ENCODE measurements at regions not wholly inside any gene's neighbourhood (a gene's known extent, or its start where the extent isn't known, plus 50 kb on each side); places are given as distances from the start of the nearest gene placed in this dataset.

DNA sequence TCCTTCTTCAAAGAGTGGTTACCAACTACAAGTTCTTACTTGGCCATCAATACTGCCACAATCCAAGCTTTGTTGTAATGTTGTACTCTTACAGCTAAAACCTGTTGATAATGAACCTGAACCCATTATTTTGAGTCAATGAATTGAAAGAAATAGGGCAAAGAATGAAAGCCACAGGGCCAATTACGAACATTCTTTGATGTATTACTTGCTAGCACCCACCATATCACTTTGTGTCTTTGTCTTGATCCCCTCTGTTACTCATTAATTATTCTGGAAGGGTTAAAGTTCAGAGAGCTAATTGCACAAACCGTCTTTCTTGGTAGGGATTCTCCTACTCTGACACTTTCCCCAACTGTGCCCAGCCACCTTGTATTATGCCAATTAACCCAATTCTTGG, 53.2 kb upstream of the TFEC start:
- no peak for DNase-seq
- intact Hi-C loops (cut with DNase I) = no loop called here

DNA sequence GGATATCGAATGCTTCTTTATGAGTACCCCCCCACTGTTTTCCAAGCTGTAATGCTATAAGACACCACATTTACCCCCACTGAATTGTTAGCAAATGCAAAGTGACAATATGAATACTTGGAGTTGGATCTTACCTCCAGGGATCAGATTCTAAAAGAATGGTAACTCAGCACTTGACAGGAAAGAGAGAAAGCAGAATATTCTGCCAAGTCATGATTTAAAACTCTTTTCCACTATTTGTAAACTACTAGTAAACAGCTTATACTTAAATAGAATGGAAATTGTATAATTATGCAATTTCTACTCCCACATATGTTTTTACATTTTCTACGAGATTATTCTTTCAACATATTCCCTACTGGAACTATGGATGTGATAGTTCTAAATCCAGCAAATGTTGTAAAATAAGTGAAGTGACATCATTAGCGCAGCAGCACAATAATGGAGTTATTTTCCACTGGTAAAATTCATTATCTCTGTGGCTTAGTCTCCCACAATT, 56.0 kb upstream of the TFEC start:
- ATAC-seq (no peak), DNase-seq (no peak)
- intact Hi-C loops (cut with DNase I) = no loop called here

More for the DNA sequence above, 53.2 kb upstream of the TFEC start:
- ATAC-seq = no peak

DNA sequence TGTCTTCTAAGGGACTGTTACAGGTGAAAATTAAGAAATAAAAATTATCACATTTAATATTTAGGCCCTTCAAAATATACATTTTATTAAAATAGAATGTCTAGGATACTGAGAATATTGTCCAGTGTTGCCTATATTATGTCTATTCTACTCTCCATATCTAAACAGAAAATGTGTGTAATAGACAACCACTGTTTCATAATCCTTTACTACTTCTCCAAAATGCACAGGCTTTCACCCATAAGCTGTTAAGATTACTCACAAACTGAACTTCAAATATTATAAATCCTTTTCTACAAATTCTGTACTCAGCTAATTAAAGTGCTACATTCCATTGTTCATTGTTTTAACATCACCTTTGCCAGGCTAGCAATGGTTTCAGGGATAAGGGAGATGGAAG, 56.7 kb upstream of the TFEC start:
- DNase-seq (no peak), ATAC-seq (no peak)
- intact Hi-C loops (cut with DNase I) = no loop called here

DNA sequence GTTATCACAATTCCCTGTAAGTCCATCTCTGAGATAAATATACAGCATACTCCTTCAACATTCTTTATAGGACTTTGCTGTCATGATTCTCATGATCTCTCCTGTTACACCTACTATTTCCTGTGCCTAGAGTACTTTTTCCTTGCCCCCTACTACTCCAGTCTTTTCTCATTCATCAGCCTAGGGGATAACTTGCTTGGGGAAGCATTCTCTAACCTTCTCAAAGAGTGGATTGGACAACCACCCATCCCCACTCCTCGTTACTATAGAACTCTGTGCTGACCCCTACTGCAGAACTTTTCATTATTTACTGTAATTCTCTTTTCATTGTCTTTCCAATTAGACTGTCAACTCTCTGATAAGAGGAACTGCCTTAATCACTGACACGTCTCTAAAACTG, 57.4 kb upstream of the TFEC start:
- ATAC-seq (no peak), DNase-seq (no peak)
- intact Hi-C loops (cut with DNase I) = no loop called here

DNA sequence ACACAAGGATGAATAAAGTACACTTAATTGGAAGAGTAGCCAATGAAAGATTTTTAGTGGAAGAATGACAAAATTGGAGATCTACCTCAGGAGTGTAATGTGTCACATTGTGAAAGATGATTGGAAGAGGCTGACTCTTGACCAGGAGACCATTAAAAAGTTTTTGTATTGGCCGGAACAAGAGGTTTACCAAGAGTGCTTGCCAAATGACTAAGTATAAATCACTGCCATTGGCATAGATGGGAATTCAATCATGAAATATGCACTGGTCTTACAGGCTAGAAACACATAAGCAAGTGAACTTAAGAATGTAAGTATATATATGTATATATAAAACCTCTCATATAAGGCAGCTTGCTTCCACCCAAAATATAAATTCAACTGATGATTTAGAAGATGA, 58.7 kb upstream of the TFEC start:
- intact Hi-C loops (cut with DNase I) = no loop called here
- no peak for ATAC-seq
- no peak for DNase-seq

DNA sequence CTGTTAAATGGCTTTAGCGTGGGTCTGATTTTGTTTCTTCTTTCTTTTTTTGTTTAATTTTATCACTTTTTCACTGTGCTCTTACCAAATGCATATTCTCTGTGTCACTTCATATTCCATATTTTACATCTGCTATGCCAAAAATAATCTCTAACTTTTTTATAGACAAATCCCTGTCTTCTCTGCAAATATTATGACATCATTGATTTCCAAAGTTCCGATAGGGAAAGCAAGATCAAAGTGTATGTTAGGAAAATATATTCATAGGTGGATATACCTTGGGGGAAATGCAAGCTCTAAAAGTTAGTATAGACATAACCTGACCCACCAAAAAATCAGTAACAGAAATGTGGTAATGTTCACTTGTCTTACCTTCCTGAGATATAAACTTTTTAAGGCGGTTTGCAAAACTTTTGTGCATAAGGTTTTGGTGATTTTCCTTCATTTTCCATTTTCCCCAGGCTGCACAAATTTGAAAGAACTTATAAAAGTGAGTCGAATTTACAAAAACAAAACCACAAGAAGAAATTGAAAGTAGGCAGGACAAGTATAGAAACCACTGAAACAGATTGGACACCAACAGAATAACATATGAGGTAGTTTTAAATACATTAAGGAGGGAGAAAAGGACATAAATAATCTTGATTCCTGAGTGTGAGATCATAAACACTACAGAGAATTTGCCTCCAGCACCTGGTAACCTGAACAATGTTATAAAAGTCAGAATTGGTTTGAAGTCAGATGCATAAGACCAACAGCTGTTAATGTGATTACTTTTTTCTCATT, 63.1 kb upstream of the TFEC start:
- intact Hi-C loops (cut with DNase I) = no loop called here
- ATAC-seq = no peak
- DNase-seq = no peak

DNA sequence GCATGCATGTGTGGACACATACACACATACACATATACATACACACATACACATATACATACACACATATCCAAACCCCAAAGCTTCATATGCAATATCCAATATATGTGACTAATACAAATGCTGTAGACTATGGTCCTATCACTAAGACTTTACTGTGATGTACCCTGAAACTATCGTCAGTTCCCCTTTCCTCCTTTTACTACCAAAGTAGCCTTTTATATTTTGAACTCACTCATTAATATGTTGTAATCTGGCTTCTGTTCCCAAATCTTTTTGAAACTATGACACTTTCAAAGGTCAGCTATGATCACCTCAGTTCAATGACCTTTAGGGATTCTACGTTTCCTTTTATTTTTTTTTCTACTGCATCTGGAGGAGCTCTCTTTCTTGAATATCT, 64.8 kb upstream of the TFEC start:
- intact Hi-C loops (cut with DNase I) = no loop called here
- no peak for DNase-seq
- ATAC-seq = no peak

DNA sequence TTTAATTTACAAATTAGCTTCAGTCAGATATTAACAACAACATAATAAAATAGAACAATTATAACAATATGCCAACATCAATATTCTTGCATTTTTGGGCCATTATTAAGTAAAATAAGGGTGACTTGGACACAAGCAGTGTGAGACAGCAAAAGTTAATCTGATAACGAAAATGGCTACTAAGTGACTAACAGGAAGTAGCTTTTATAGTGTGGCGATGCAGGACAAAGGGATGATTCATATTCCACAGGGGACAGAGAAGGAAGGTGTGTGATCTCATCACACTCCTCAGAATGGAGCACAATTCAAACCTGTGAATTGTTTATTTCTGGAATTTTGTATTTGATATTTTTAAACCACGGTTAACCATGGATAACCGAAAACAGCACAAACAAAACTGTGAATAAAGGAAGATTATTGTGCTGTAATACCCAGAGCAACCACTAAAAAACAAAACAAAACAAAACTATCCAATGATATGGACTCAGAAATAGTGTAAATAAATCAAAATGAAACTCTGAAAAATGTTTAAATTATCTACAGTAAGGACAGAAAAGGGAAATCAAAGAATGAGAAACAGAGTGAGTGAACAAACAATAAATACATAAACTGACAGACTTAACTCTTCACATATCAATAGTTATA, 66.9 kb upstream of the TFEC start:
- DNase-seq (no peak), ATAC-seq (no peak)
- intact Hi-C loops (cut with DNase I) = no loop called here

DNA sequence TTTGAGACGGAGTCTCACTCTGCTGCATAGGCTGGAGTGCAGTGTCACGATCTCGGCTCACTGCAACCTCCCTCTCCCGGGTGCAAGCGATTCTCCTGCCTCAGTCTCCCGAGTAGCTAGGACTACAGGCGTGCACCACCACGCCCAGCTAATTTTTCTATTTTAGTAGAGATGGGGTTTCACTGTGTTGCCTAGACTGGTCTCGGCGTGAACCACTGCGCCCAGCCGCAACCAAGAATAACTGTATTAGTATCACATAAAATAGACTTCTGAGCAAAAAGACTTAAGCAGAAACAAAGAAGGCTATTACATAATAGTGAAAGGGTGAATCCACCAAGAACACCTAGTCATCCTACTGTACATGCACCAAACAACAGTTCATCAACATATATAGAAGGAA, 67.6 kb upstream of the TFEC start:
- ATAC-seq (no peak), DNase-seq (no peak)
- intact Hi-C loops (cut with DNase I) = no loop called here

DNA sequence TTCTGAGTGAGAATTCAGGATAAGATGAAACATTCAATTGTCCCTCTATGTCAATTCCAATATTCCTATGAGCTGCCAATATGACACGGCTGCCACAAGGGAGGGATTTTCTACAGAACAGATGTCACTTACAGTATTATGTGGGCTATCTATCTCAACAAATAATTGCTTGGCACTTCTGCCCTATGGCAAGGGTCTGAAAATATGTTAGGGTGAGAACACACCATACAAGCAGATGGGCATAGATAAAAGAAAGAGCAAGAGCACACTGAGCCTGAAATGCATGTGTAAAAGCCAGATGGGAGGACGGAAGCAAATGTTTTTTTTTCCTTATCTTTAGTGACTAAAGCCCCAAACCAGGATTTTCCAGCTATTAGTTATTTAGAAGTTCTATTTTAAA, 70.1 kb upstream of the TFEC start:
- ATAC-seq = no peak
- intact Hi-C loops (cut with DNase I) = no loop called here
- no peak for DNase-seq

DNA sequence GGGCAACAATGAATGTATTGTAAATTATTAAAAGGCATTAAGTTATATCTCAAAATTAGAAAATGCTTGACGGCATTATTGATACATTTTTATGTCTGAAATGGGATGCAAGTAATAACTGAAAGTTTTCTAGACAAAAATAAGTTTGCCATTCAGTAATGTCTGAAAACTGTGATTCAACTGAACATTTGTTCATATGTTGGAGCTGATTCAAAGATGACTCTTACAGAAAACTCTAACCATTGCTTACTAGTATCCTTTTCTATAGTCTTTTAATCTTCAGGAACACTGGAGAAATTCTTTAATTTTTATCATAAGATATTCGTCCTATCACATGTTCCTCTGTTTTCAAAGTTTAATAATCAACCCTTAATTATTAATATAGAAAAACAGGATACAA, 71.1 kb upstream of the TFEC start:
- DNase-seq (no peak), ATAC-seq (no peak)
- intact Hi-C loops (cut with DNase I) = no loop called here

DNA sequence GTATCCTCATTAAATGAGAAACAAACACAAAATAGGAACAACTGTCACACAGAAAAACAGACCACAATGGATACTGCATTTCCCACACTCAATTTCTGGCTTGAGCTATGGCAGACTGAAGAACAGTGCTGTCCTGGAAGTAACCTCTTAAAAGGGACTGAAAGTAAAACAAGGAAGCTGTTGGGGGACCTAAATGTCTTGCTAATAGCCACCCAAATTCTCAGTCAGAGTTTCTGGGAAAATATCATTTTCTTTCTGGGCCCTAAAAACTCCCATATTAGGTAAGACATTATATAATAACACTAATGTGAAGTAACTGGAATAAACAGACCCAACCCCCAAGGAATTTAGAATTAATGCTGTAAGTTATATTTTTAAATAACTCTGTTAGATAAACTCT, 80.9 kb upstream of the TFEC start:
- no peak for ATAC-seq
- intact Hi-C loops (cut with DNase I) = no loop called here

DNA sequence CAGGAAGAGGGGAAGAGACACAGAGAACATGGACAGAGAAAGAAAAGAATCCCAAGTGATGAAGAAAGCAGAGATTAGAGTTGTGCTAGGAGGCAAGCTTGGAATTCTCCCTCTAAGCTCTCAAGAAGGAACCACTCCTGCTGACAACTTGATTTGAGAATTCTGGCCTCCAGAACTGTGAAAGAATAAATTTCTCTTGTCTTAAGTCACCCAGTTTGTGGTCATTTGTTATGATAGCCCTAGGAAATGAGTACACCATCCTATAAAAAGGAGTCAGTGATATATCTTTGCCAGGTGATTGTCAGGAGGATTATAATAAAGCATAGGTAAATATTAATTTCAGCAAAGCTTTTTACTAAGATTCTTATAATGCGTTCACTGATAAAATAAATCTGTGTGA, 82.7 kb upstream of the TFEC start:
- ATAC-seq (no peak), DNase-seq (no peak)
- intact Hi-C loops (cut with DNase I) = no loop called here

More for the DNA sequence above, 80.9 kb upstream of the TFEC start:
- no peak for DNase-seq

DNA sequence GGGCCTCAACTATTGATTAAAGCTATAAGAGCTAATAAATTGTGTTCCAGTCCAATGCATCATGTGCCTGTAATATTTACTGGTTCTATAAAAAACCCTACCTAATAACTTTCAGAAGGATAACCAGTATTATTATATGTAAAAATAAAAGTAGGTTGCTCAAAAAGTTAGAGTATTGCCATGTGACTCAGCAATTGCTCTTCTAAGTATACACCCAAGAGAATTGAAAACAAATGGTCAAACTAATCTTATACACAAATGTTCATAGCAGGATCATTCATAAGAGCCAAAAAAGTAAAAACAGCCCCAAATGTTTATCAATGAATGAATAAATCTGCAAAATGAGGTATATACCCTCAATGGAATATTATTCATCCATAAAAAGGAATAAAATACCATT, 89.5 kb upstream of the TES start:
- no peak for DNase-seq
- intact Hi-C loops (cut with DNase I) = no loop called here
- no peak for ATAC-seq

DNA sequence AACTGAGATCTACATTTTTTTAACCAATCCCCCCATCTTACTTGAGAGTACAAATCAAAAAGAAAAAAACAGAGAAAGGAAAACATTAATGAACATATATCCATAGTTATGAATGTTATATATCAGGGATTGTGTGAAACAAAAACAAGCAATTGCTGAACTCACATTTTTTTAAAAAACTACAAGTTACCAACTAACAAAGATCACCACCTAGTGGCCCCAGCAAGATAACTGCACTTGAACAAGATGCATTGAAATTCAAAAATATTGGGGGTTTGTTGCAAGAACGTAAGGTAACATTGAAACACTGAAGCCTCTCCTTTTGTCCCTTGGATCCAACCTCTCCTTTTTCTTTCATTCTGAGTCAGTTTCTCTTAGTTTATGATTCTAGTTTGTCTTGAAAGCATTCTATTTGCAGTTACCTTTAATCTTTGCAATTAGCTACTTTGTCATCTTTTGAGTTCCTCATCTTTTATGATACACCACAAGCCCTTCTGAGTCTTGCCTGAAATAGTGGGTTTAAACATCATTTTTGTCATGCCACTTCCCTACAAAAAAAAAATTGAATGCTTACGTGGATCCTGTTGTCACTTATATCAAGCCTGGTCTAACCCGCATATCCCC, 87.3 kb upstream of the TES start:
- DNase-seq (no peak), ATAC-seq (no peak)
- intact Hi-C loops (cut with DNase I) = no loop called here

DNA sequence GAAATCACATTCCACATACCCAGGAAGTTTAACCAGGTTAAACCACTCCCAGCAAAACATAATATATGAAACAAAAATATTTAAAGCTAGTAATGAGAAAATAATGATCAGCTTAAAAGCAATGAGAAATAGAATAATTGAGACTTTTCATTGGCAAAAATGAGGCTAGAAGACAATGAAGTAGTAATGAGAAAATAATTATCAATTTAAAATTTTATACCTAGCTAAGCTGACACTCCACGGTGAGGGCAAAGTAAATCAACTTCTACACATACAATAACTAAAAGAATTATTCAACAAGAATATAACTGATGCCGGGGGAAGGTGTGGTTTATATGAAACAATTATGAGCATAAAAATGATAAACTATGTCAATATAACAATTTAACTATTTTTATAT, 82.2 kb upstream of the TES start:
- DNase-seq = no peak
- no peak for ATAC-seq
- intact Hi-C loops (cut with DNase I) = no loop called here

DNA sequence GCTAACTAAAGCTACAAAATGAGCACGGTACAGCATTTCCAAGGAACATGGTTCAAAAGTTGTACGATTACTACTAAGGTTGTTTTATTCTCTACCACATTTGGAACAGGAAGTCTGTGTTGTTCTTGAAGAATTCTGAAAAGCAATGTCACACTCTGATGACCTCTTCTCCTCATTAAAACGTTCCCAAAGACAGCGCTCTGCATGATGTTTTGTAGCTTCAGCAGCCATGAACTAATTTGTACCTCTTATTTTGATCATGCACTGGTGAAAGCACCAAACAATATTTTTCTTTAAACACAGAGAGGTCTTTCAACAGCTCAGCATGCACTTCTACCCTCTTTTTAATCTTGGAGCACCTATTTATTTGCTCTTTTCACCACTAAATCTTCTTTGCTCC, 75.0 kb upstream of the TES start:
- intact Hi-C loops (cut with DNase I) = no loop called here
- ATAC-seq (no peak), DNase-seq (no peak)

DNA sequence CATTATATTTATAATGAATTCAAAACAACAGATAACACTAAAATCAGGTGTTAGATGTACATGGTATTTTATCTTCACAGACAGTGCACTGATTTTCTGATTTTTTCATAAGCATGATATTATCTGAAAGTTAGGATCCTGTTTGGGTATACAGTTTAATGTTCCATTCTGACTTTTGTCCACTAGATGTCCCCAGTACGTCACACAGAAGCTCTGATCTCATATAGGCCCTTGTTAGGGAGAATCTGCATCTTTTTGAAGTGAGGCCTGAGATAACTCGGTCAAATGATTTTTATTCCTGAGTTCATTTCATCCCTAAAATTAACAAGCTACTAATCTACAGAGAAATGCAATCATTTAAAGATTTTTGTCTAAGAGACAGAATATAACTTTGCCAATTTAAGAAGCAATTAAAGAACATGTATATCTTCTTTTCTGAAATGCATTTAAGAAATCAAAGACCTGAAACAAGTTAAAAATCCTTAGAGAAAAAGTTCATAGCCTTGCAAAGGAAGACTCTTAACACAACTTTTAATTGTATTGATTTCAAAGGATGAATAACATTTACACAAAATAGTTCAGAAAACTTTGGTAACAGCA, 72.0 kb upstream of the TES start:
- intact Hi-C loops (cut with DNase I) = no loop called here
- peak; percentile 72 to 90 for ATAC-seq

DNA sequence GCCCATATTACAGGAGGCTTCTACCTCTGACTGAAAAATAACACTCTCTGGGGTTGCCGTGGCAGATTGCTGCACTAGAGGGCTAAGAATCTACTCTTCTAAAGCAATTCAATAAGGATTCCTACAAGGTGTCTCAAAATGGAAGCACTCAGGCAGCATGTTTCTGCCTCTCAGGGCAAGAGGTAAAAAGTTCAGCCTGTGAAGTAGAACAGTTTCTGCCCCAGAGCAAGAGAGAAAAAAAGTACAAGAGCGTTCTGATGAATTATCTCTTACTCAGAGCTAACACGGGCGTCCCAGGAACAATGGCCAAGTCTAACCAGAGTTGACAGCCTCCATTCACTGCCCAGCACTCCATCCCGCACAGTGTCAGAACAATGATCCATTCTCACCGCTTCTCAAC, 71.3 kb upstream of the TES start:
- DNase-seq (no peak), ATAC-seq (peak; percentile 38 to 84)
- intact Hi-C loops (cut with DNase I) = no loop called here

More for the DNA sequence above, 72.0 kb upstream of the TES start:
- DNase-seq = no peak

DNA sequence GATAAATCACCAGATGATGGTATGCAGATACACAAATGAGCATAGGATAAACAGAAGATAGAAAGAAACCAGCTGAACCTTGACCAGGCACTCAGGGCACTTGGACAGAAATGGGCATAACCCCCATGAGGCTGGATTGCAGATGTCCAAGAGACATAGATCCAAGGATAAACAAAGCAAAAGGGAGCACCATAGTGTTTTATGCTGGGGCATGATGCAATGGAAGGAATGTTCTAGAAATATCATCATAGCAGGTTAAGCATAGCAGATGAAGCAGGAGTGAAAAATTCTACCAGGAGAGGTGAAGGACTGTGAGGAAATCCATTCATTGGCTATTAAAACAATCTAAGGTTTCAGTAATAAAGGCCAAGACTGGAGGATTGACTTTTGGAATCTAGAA, 70.5 kb upstream of the TES start:
- DNase-seq = no peak
- intact Hi-C loops (cut with DNase I) = no loop called here
- ATAC-seq = no peak

Measured in left cardiac atrium (tissue), 4 donors.